Mucosa of rectum (tissue), 2 donors: ENCODE measurements at regions not wholly inside any gene's neighbourhood (a gene's known extent, or its start where the extent isn't known, plus 50 kb on each side); places are given as distances from the start of the nearest gene placed in this dataset.

Source experiments
- H3K27ac ChIP-seq, 2 donors: one replicate each; pipeline ENCODE4 v1.7.0; 2013; ENCODE audit warnings: inconsistent platforms in 2 of 2, low read depth in 2 of 2, low read length in 2 of 2
- H3K27me3 ChIP-seq, 2 donors: one replicate each; pipeline ENCODE4 v1.7.0; 2013; ENCODE audit warnings: low read length in 2 of 2; ENCODE audit not compliant: control insufficient read depth in 2 of 2, insufficient read depth in 2 of 2
- H3K36me3 ChIP-seq, 2 donors: one replicate each; pipeline ENCODE4 v1.7.0; 2013; ENCODE audit warnings: low read length in 2 of 2; ENCODE audit not compliant: control insufficient read depth in 2 of 2, insufficient read depth in 2 of 2
- H3K4me1 ChIP-seq, 2 donors: one replicate each; pipeline ENCODE4 v1.7.0; 2013; ENCODE audit warnings: low read length in 2 of 2, mild to moderate bottlenecking in 1 of 2; ENCODE audit not compliant: control insufficient read depth in 2 of 2, insufficient read depth in 2 of 2
- H3K4me3 ChIP-seq, 2 donors: one replicate each; pipeline ENCODE4 v1.7.0; 2013; ENCODE audit warnings: low read length in 2 of 2
- H3K9ac ChIP-seq, 2 donors: one replicate each; pipeline ENCODE4 v1.7.0; 2013; ENCODE audit warnings: low read length in 2 of 2, low read depth in 1 of 2, mild to moderate bottlenecking in 1 of 2
- H3K9me3 ChIP-seq, 2 donors: one replicate each; pipeline ENCODE4 v1.7.0; 2013; ENCODE audit warnings: low read length in 2 of 2; ENCODE audit not compliant: control insufficient read depth in 2 of 2
- donor health status: healthy.
- donor health status: Normal muscosa, but diverticular disease.

DNA sequence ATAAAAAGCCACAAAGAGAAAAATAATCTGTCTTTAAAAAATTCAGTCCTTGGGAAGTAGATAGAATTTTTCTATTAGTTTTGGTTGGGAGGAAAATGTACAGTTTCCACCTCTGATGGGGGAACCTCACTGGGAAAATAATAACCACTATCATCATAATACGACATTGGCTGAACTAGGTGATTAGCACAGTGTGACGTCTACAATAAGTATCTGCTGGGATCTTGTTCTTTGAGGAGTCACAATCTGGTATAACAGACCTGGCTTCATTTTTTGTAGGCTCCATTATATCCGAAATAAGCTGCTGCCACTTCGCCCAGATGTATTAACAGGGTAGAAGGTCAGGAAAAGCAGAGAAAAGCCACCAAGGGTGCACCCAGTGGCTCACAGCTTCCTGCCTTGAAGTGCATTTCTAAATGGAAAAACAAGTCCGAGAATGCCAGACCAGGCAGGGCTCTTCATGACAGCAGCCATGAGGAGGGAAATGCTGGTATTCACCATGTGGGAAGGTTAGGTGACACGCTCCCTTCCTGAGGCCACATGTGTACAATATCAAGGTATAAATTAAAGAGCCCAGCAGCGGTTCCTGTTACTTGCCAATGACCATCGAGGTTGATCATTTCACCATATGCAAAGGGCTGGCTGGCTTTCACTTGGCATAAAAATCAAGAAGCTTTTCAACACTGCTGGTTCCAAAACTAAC is 152.8 kb downstream of the PRELID2 start:
- H3K4me1 ChIP-seq, result peaks cover 0 to 5% of the 10 kb centered on the region in 2 donors
- no peaks in the 10 kb centered on the region for H3K27me3 ChIP-seq
- no peaks in the 10 kb centered on the region for H3K36me3 ChIP-seq
- H3K9me3 ChIP-seq, result no peaks in the 10 kb centered on the region
- H3K27ac ChIP-seq, result no peak overlapping the region
- no peak overlapping the region for H3K4me3 ChIP-seq
- H3K9ac ChIP-seq, result no peak overlapping the region

- no peak overlapping the region for H3K4me3 ChIP-seq
- no peaks in the 10 kb centered on the region for H3K36me3 ChIP-seq
- no peak overlapping the region for H3K9ac ChIP-seq
- H3K27me3 ChIP-seq, result no peaks in the 10 kb centered on the region
- H3K27ac ChIP-seq, result no peak overlapping the region
- H3K4me1 ChIP-seq, result peaks cover 0 to 5% of the 10 kb centered on the region in 2 donors
- H3K9me3 ChIP-seq, result no peaks in the 10 kb centered on the region
Measured at GRCh38 chr5:145681686-145682085, 153.5 kb downstream of the PRELID2 start.

- no peak overlapping the region for H3K27ac ChIP-seq
- peaks cover 0 to 5% of the 10 kb centered on the region in 2 donors for H3K4me1 ChIP-seq
- H3K4me3 ChIP-seq, result no peak overlapping the region
- H3K36me3 ChIP-seq, result no peaks in the 10 kb centered on the region
- H3K9ac ChIP-seq, result no peak overlapping the region
- H3K27me3 ChIP-seq, result no peaks in the 10 kb centered on the region
- no peaks in the 10 kb centered on the region for H3K9me3 ChIP-seq
Measured at GRCh38 chr5:145681216-145681615, 153.9 kb downstream of the PRELID2 start.

DNA sequence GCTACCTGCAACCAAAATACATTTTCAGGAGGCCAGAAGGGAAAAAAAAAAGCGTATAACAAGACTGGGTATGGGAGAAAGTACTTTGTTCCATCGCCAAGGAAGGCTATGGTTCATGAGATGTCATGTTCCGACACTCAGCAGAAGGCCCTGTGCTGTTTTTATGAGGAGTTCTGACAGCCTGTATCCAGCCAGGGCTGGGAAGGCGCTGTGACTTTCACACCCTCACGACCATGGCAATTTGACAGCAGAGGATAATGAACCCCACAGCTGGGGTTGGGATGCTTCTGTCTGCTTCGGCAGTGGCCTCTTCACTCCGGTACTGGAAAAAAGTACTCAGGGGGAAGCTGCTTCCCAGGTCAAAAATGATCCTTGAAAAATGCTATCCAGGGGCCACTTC is 154.4 kb downstream of the PRELID2 start:
- no peaks in the 10 kb centered on the region for H3K27me3 ChIP-seq
- no peak overlapping the region for H3K27ac ChIP-seq
- no peak overlapping the region for H3K9ac ChIP-seq
- no peaks in the 10 kb centered on the region for H3K36me3 ChIP-seq
- H3K4me3 ChIP-seq, result no peak overlapping the region
- peaks cover 0 to 5% of the 10 kb centered on the region in 2 donors for H3K4me1 ChIP-seq
- H3K9me3 ChIP-seq, result no peaks in the 10 kb centered on the region

DNA sequence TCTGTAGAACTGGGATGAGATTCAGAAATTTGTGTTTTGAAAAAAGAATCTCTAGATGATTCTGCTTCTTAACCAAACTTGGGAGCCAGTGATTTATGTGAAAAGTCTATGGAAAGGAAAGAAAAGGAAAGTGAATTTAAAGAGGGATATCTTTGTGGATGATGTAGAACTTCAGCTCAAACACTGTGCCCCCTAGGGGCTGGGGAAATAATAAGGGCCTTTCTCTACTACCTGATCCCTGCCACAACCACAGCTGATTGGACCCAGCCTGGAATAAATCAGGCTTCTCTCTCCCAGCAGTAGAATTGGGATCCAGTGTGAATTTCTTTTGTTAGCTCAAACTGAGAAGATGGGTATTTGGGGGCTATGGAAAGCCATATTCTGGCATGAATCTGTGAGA is 155.0 kb downstream of the PRELID2 start:
- Histone ChIP-seq H3K27ac (no peak overlapping the region), H3K9me3 (no peaks in the 10 kb centered on the region), H3K4me3 (no peak overlapping the region), H3K27me3 (no peaks in the 10 kb centered on the region), H3K9ac (no peak overlapping the region), H3K36me3 (no peaks in the 10 kb centered on the region), H3K4me1 (peaks cover 0 to 5% of the 10 kb centered on the region in 2 donors)

DNA sequence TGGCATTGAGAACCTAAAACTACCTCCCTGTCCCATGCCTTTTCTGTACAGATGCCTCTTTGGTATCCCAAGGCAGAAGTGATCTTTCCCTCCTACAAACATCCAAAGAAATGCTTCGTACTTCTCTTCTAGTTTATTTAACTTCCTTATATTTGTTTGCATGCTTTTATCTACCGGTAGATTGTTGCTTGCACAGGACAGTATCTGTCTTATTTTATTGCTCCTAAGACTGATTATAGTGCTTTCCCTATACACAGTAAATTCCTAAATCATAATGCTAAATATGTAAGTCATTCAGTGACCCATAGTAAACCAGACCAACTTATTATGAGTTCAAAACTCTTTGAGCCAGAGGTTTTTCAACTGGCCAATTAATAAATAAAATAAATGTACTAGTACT is 156.9 kb downstream of the PRELID2 start:
- Histone ChIP-seq H3K36me3 (no peaks in the 10 kb centered on the region), H3K9me3 (no peaks in the 10 kb centered on the region)

DNA sequence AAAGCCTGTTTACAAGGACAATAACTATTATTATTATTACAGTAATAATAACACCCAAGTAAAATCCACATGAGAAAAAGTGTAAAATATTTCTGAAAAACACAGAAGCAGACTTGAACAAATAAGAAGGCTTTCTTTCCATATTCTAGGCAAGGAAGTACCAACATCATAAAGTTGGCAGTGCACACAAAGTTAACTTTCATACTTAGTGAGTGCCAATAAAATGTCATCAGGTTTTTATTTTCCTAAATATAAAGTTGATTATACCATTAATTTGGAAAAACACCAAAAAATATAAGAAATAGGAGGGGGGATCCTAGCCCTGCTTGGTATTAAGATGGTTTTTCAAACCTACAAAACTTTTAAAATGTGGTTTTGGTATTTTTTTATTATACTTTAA is 161.4 kb downstream of the PRELID2 start:
- H3K27ac ChIP-seq, result no peak overlapping the region
- no peaks in the 10 kb centered on the region for H3K9me3 ChIP-seq
- peaks cover 0 to 5% of the 10 kb centered on the region in 2 donors for H3K4me1 ChIP-seq
- H3K27me3 ChIP-seq, result no peaks in the 10 kb centered on the region
- no peak overlapping the region for H3K4me3 ChIP-seq
- no peak overlapping the region for H3K9ac ChIP-seq
- H3K36me3 ChIP-seq, result no peaks in the 10 kb centered on the region

More for the DNA sequence above, 156.9 kb downstream of the PRELID2 start:
- Histone ChIP-seq H3K4me3 (no peak overlapping the region), H3K4me1 (peaks cover 0 to 5% of the 10 kb centered on the region in 2 donors), H3K27ac (no peak overlapping the region), H3K27me3 (no peaks in the 10 kb centered on the region), H3K9ac (no peak overlapping the region)

- H3K9ac ChIP-seq, result no peak overlapping the region
- no peak overlapping the region for H3K4me3 ChIP-seq
- no peaks in the 10 kb centered on the region for H3K27me3 ChIP-seq
- H3K27ac ChIP-seq, result no peak overlapping the region
- no peaks in the 10 kb centered on the region for H3K4me1 ChIP-seq
- H3K9me3 ChIP-seq, result no peaks in the 10 kb centered on the region
- H3K36me3 ChIP-seq, result no peaks in the 10 kb centered on the region
Measured at GRCh38 chr5:145668714-145669113, 166.4 kb downstream of the PRELID2 start.

GRCh38 chr5:145667742-145668141 is 167.4 kb downstream of the PRELID2 start:
- Histone ChIP-seq H3K4me3 (no peak overlapping the region), H3K27me3 (no peaks in the 10 kb centered on the region), H3K27ac (no peak overlapping the region), H3K4me1 (no peaks in the 10 kb centered on the region), H3K9ac (no peak overlapping the region), H3K36me3 (no peaks in the 10 kb centered on the region), H3K9me3 (no peaks in the 10 kb centered on the region)

GRCh38 chr5:145666591-145666990 is 168.6 kb downstream of the PRELID2 start:
- H3K4me3 ChIP-seq, result no peak overlapping the region
- no peaks in the 10 kb centered on the region for H3K9me3 ChIP-seq
- H3K9ac ChIP-seq, result no peak overlapping the region
- H3K27ac ChIP-seq, result no peak overlapping the region
- H3K36me3 ChIP-seq, result no peaks in the 10 kb centered on the region
- H3K4me1 ChIP-seq, result no peaks in the 10 kb centered on the region
- no peaks in the 10 kb centered on the region for H3K27me3 ChIP-seq
